Cerebellar cortex (tissue), 1 donor: ENCODE measurements at regions not wholly inside any gene's neighbourhood (a gene's known extent, or its start where the extent isn't known, plus 50 kb on each side); places are given as distances from the start of the nearest gene placed in this dataset.

ENCODE experiments used
- DNase-seq: peaks from one replicate; pipeline ENCODE4 v3.0.0-alpha.2; 2015; ENCODE audit warnings: low spot score

GRCh38 chr12:83691730-83692129, 1005.0 kb downstream of the TMTC2 start:
- no peak for DNase-seq

- DNase-seq = no peak
These were observed 1003.8 kb downstream of the TMTC2 start for GRCh38 chr12:83690465-83690864.

GRCh38 chr12:83689333-83689732, 1002.6 kb downstream of the TMTC2 start:
- no peak for DNase-seq

GRCh38 chr12:83676781-83677295, 990.1 kb downstream of the TMTC2 start:
- no peak for DNase-seq

- no peak for DNase-seq
These were observed 980.0 kb downstream of the TMTC2 start for GRCh38 chr12:83666690-83667089.

- DNase-seq = no peak
These were observed 979.0 kb downstream of the TMTC2 start for GRCh38 chr12:83665634-83666218.

GRCh38 chr12:83664650-83665049, 977.9 kb downstream of the TMTC2 start:
- no peak for DNase-seq

- no peak for DNase-seq
These were observed 974.1 kb downstream of the TMTC2 start for GRCh38 chr12:83660727-83661358.

GRCh38 chr12:83659321-83659720, 972.6 kb downstream of the TMTC2 start:
- no peak for DNase-seq

- no peak for DNase-seq
These were observed 969.3 kb downstream of the TMTC2 start for GRCh38 chr12:83656004-83656403.

- no peak for DNase-seq
These were observed 955.5 kb downstream of the TMTC2 start for GRCh38 chr12:83642205-83642604.

GRCh38 chr12:83641789-83642188, 955.1 kb downstream of the TMTC2 start:
- DNase-seq = no peak

GRCh38 chr12:83634726-83635267, 948.1 kb downstream of the TMTC2 start:
- DNase-seq = no peak

GRCh38 chr12:83630526-83630925, 943.8 kb downstream of the TMTC2 start:
- DNase-seq = no peak

- DNase-seq = no peak
These were observed 943.2 kb downstream of the TMTC2 start for GRCh38 chr12:83629931-83630330.

- DNase-seq = no peak
These were observed 935.5 kb downstream of the TMTC2 start for GRCh38 chr12:83622205-83622604.

GRCh38 chr12:83619973-83620372, 933.3 kb downstream of the TMTC2 start:
- DNase-seq = no peak

GRCh38 chr12:83615152-83615551, 928.4 kb downstream of the TMTC2 start:
- DNase-seq = no peak

- DNase-seq = no peak
These were observed 926.9 kb downstream of the TMTC2 start for GRCh38 chr12:83613586-83614110.

GRCh38 chr12:83603106-83603505, 916.4 kb downstream of the TMTC2 start:
- DNase-seq = no peak

- DNase-seq = no peak
These were observed 888.6 kb downstream of the TMTC2 start for GRCh38 chr12:83575326-83575725.

GRCh38 chr12:83574142-83574541, 887.4 kb downstream of the TMTC2 start:
- no peak for DNase-seq

GRCh38 chr12:83573671-83574070, 887.0 kb downstream of the TMTC2 start:
- no peak for DNase-seq
